ENCODE measurements at regions not wholly inside any gene's neighbourhood (a gene's known extent, or its start where the extent isn't known, plus 50 kb on each side); places are given as distances from the start of the nearest gene placed in this dataset.

- H4K20me1 ChIP-seq (replicated peaks; ENCODE audit: control insufficient read depth, extremely low read depth, insufficient read depth, low read length) = no peaks in the 10 kb centered on the region
- H3K9me1 ChIP-seq (replicated peaks; ENCODE audit: control insufficient read depth, extremely low read depth, insufficient read depth, low read length) = no peaks in the 10 kb centered on the region
- H3K4me2 ChIP-seq (ENCODE audit: insufficient read depth, low read length) = no peak overlapping the region
- BruUV-seq (replicated peaks) = no TSS peak
- H3K27ac ChIP-seq (ENCODE audit: insufficient read depth, low read depth, low read length) = no peak overlapping the region
- no peak overlapping the region for H3K9ac ChIP-seq (replicated peaks; ENCODE audit: extremely low read depth, insufficient read depth, low read length)
- H3K79me2 ChIP-seq (ENCODE audit: control insufficient read depth, insufficient read depth, low read length) = no peaks in the 10 kb centered on the region
- no peak overlapping the region for H2AFZ ChIP-seq (ENCODE audit: low read depth, low read length)
- TF ChIP-seq POLR2AphosphoS5 (IDR thresholded peaks at IDR 0.05; ENCODE audit: insufficient read depth, low read depth, low read length) (no peak), POLR2A (IDR thresholded peaks at IDR 0.05; ENCODE audit: low read depth, low read length) (no peak), MAX (IDR thresholded peaks at IDR 0.05; ENCODE audit: insufficient read depth, insufficient read length) (no peak)
- FAIRE-seq = no peak
- CTCF ChIA-PET = no interaction called here
- H3K36me3 ChIP-seq (ENCODE audit: control insufficient read depth in 2 of 2, extremely low read depth in 1 of 2, insufficient read depth in 2 of 2, low read length in 2 of 2) = no peaks in the 10 kb centered on the region
- H3K27me3 ChIP-seq (ENCODE audit: control insufficient read depth in 2 of 2, insufficient read depth in 2 of 2, low read length in 2 of 2) = no peaks in the 10 kb centered on the region
- intact Hi-C loops (cut with micrococcal nuclease) = no loop called here
- no peak overlapping the region for H3K4me3 ChIP-seq (replicated peaks in 1 of 3; ENCODE audit: insufficient read depth in 1 of 3, low read depth in 1 of 3, low read length in 3 of 3)
- POLR2A ChIA-PET = no interaction called here
- H3K4me1 ChIP-seq (ENCODE audit: control insufficient read depth, extremely low read depth, insufficient read depth, low read length) = no peaks in the 10 kb centered on the region
- H3K9me3 ChIP-seq (replicated peaks; ENCODE audit: control insufficient read depth, insufficient read depth, low read length) = no peaks in the 10 kb centered on the region
- DNase-seq (ENCODE audit: low read depth, low spot score) = no peak
- dilution Hi-C loops (cut with MboI; ENCODE audit: extremely low pct_ligation_motif_present, low sequenced_read_pairs) = no loop called here
These were observed 864.9 kb upstream of the SLIT2 start for GRCh38 chr4:19386786-19387185.

- TF ChIP-seq MAX (IDR thresholded peaks at IDR 0.05; ENCODE audit: insufficient read depth, insufficient read length) (no peak), JUN (IDR thresholded peaks at IDR 0.05; ENCODE audit: borderline replicate concordance, insufficient read depth, insufficient read length, low read depth) (no peak), FOS (IDR thresholded peaks at IDR 0.05; ENCODE audit: borderline replicate concordance, insufficient read depth, low read length) (no peak), CTCF (IDR thresholded peaks at IDR 0.05; ENCODE audit: extremely low read depth in 1 of 2, insufficient read depth in 1 of 2, low read depth in 1 of 2, low read length in 2 of 2) (no peak), EZH2 (IDR thresholded peaks at IDR 0.05; ENCODE audit: borderline replicate concordance, low read depth, low read length, severe bottlenecking) (no peak), GATA2 (IDR thresholded peaks at IDR 0.05; ENCODE audit: insufficient read depth, insufficient read length, low read depth, low read length) (no peak), MYC (IDR thresholded peaks at IDR 0.05; ENCODE audit: low read depth, low read length) (no peak), POLR2A (IDR thresholded peaks at IDR 0.05; ENCODE audit: low read depth, low read length) (no peak), POLR2AphosphoS5 (IDR thresholded peaks at IDR 0.05; ENCODE audit: insufficient read depth, low read depth, low read length) (no peak)
- Histone ChIP-seq H3K79me2 (ENCODE audit: control insufficient read depth, insufficient read depth, low read length) (no peaks in the 10 kb centered on the region), H4K20me1 (replicated peaks; ENCODE audit: control insufficient read depth, extremely low read depth, insufficient read depth, low read length) (no peaks in the 10 kb centered on the region), H3K27me3 (ENCODE audit: control insufficient read depth in 2 of 2, insufficient read depth in 2 of 2, low read length in 2 of 2) (no peaks in the 10 kb centered on the region), H3K4me3 (replicated peaks in 1 of 3; ENCODE audit: insufficient read depth in 1 of 3, low read depth in 1 of 3, low read length in 3 of 3) (no peak overlapping the region), H3K27ac (ENCODE audit: insufficient read depth, low read depth, low read length) (no peak overlapping the region), H3K36me3 (ENCODE audit: control insufficient read depth in 2 of 2, extremely low read depth in 1 of 2, insufficient read depth in 2 of 2, low read length in 2 of 2) (no peaks in the 10 kb centered on the region), H3K9me3 (replicated peaks; ENCODE audit: control insufficient read depth, insufficient read depth, low read length) (no peaks in the 10 kb centered on the region), H3K9me1 (replicated peaks; ENCODE audit: control insufficient read depth, extremely low read depth, insufficient read depth, low read length) (no peaks in the 10 kb centered on the region), H3K4me2 (ENCODE audit: insufficient read depth, low read length) (no peak overlapping the region), H3K4me1 (ENCODE audit: control insufficient read depth, extremely low read depth, insufficient read depth, low read length) (no peaks in the 10 kb centered on the region), H2AFZ (ENCODE audit: low read depth, low read length) (no peak overlapping the region), H3K9ac (replicated peaks; ENCODE audit: extremely low read depth, insufficient read depth, low read length) (no peak overlapping the region)
- no TSS peak for BruUV-seq (replicated peaks)
- FAIRE-seq = no peak
- ChIA-PET CTCF (no interaction called here), POLR2A (no interaction called here)
- DNase-seq (ENCODE audit: low read depth, low spot score) = no peak
- dilution Hi-C loops (cut with MboI; ENCODE audit: extremely low pct_ligation_motif_present, low sequenced_read_pairs) (no loop called here), intact Hi-C loops (cut with micrococcal nuclease) (no loop called here)
These were observed 868.5 kb upstream of the SLIT2 start for GRCh38 chr4:19382993-19383756.

Data from endothelial cell of umbilical vein (primary cell).